H9 (cell line): ENCODE measurements at regions not wholly inside any gene's neighbourhood (a gene's known extent, or its start where the extent isn't known, plus 50 kb on each side); places are given as distances from the start of the nearest gene placed in this dataset.

ENCODE experiments used
- DNase-seq: peaks from one replicate; pipeline ENCODE4 v3.0.0-alpha.2; 2017
- H2AFZ ChIP-seq: one replicate; pipeline ENCODE4 v1.6.1; 2013; ENCODE audit warnings: mild to moderate bottlenecking, low read length, control low read depth, moderate library complexity
- H2AK5ac ChIP-seq: 2 replicates; pipeline ENCODE4 v1.6.1; 2013; ENCODE audit warnings: low read length, control low read depth, mixed read lengths; ENCODE audit not compliant: insufficient read length
- H2BK120ac ChIP-seq: one replicate; pipeline ENCODE4 v1.6.1; 2013; ENCODE audit warnings: low read depth, mild to moderate bottlenecking, low read length, control low read depth, inconsistent platforms; ENCODE audit not compliant: poor library complexity, severe bottlenecking
- H2BK12ac ChIP-seq: 2 replicates; pipeline ENCODE4 v1.6.1; 2013; ENCODE audit warnings: low read length, control low read depth, mixed read lengths, low read depth; ENCODE audit not compliant: insufficient read length
- H2BK15ac ChIP-seq: 2 replicates; pipeline ENCODE4 v1.6.1; 2013; ENCODE audit warnings: low read depth, low read length, control low read depth
- H2BK20ac ChIP-seq: one replicate; pipeline ENCODE4 v1.6.1; 2013; ENCODE audit warnings: low read depth, mild to moderate bottlenecking, low read length, control low read depth, inconsistent platforms; ENCODE audit not compliant: poor library complexity, severe bottlenecking
- H2BK5ac ChIP-seq: 2 replicates; pipeline ENCODE4 v1.6.1; 2013; ENCODE audit warnings: low read length, control low read depth, mixed read lengths; ENCODE audit not compliant: insufficient read length
- H3K14ac ChIP-seq: 2 replicates; pipeline ENCODE4 v1.6.1; 2013; ENCODE audit warnings: low read length, control low read depth; ENCODE audit not compliant: insufficient read depth
- H3K18ac ChIP-seq: 2 replicates; pipeline ENCODE4 v1.6.1; 2013; ENCODE audit warnings: low read depth, mild to moderate bottlenecking, mixed read lengths, low read length, control low read depth; ENCODE audit not compliant: insufficient read length
- H3K23ac ChIP-seq: 2 replicates; pipeline ENCODE4 v1.6.1; 2013; ENCODE audit warnings: low read length, control low read depth, mixed read lengths, low read depth; ENCODE audit not compliant: insufficient read length
- H3K23me2 ChIP-seq: 2 replicates; pipeline ENCODE4 v1.6.1; 2013; ENCODE audit warnings: low read depth, mild to moderate bottlenecking, mixed read lengths, low read length, control low read depth; ENCODE audit not compliant: insufficient read length, poor library complexity, severe bottlenecking
- H3K27ac ChIP-seq: 2 replicates; pipeline ENCODE4 v1.5.1; 2013; ENCODE audit warnings: low read length, control low read depth, mixed read lengths, low read depth; ENCODE audit not compliant: insufficient read length
- H3K27me3 ChIP-seq: 2 replicates; pipeline ENCODE4 v1.6.1; 2013; ENCODE audit warnings: low read length, control low read depth, inconsistent platforms; ENCODE audit not compliant: insufficient read depth
- H3K4ac ChIP-seq: 2 replicates; pipeline ENCODE4 v1.6.1; 2013; ENCODE audit warnings: low read depth, mild to moderate bottlenecking, control low read depth, inconsistent platforms, low read length, moderate library complexity
- H3K4me1 ChIP-seq: 2 replicates; pipeline ENCODE4 v1.6.1; 2013; ENCODE audit warnings: low read length, control low read depth, inconsistent platforms; ENCODE audit not compliant: insufficient read depth
- H3K4me2 ChIP-seq: 2 replicates; pipeline ENCODE4 v1.6.1; 2013; ENCODE audit warnings: low read length, control low read depth, mixed read lengths; ENCODE audit not compliant: insufficient read length, insufficient read depth
- H3K56ac ChIP-seq: 2 replicates; pipeline ENCODE4 v1.6.1; 2013; ENCODE audit warnings: low read depth, mild to moderate bottlenecking, mixed read lengths, low read length, control low read depth; ENCODE audit not compliant: insufficient read length
- H3K79me1 ChIP-seq: 2 replicates; pipeline ENCODE4 v1.6.1; 2013; ENCODE audit warnings: low read depth, mild to moderate bottlenecking, moderate library complexity, low read length, control low read depth, inconsistent platforms; ENCODE audit not compliant: insufficient read depth, poor library complexity, severe bottlenecking
- H3K79me2 ChIP-seq: 2 replicates; pipeline ENCODE4 v1.6.1; 2013; ENCODE audit warnings: low read length, control low read depth, inconsistent platforms; ENCODE audit not compliant: insufficient read depth
- H3K9ac ChIP-seq: 2 replicates; pipeline ENCODE4 v1.6.1; 2013; ENCODE audit warnings: low read length, control low read depth, mixed read lengths; ENCODE audit not compliant: insufficient read length; ENCODE audit errors: extremely low read depth
- H3K9me3 ChIP-seq: one replicate; pipeline ENCODE4 v1.6.1; 2013; ENCODE audit warnings: low read depth, low read length, inconsistent platforms; ENCODE audit not compliant: control insufficient read depth
- H3T11ph ChIP-seq: one replicate; pipeline ENCODE4 v1.6.1; 2013; ENCODE audit warnings: mild to moderate bottlenecking, low read length, control low read depth, inconsistent platforms
- H4K20me1 ChIP-seq: one replicate; pipeline ENCODE4 v1.6.1; 2013; ENCODE audit not compliant: control insufficient read depth, insufficient read length, insufficient read depth
- H4K5ac ChIP-seq: 2 replicates; pipeline ENCODE4 v1.6.1; 2013; ENCODE audit warnings: low read depth, mild to moderate bottlenecking, mixed read lengths, low read length, control low read depth; ENCODE audit not compliant: insufficient read length
- H4K8ac ChIP-seq: replicated peaks from 2 replicates; pipeline ENCODE4 v1.6.1; 2013; ENCODE audit warnings: low read length, control low read depth, mixed read lengths, low read depth; ENCODE audit not compliant: insufficient read length
- H4K91ac ChIP-seq: 2 replicates; pipeline ENCODE4 v1.6.1; 2013; ENCODE audit warnings: low read depth, mild to moderate bottlenecking, moderate library complexity, mixed read lengths, low read length, control low read depth; ENCODE audit not compliant: insufficient read length
- H3K27ac Mint-ChIP-seq, 3 experiments: 2 replicates in 2 of 3; 3 replicates in 1 of 3; pipeline ENCODE4 v1.8.0; 2020 to 2021; ENCODE audit warnings: mixed read lengths in 3 of 3, mild to moderate bottlenecking in 1 of 3, moderate library complexity in 1 of 3
- H3K27me3 Mint-ChIP-seq: 2 replicates; pipeline ENCODE4 v1.8.0; 2021; ENCODE audit warnings: low read depth, mild to moderate bottlenecking, moderate library complexity, mixed read lengths
- H3K36me3 Mint-ChIP-seq, 3 experiments: 2 replicates in 2 of 3; 3 replicates in 1 of 3; pipeline ENCODE4 v1.8.0; 2020 to 2021; ENCODE audit warnings: low read depth in 3 of 3, mixed read lengths in 3 of 3; ENCODE audit not compliant: insufficient read depth in 1 of 3
- H3K4me1 Mint-ChIP-seq, 2 experiments: 2 replicates each; pipeline ENCODE4 v1.8.0; 2020; ENCODE audit warnings: mixed read lengths in 2 of 2
- H3K4me3 Mint-ChIP-seq, 2 experiments: 2 replicates in 1 of 2; 3 replicates in 1 of 2; pipeline ENCODE4 v1.8.0; 2020 to 2021; ENCODE audit warnings: mild to moderate bottlenecking in 2 of 2, mixed read lengths in 2 of 2, moderate library complexity in 1 of 2
- H3K9me3 Mint-ChIP-seq, 2 experiments: 2 replicates in 1 of 2; 3 replicates in 1 of 2; pipeline ENCODE4 v1.8.0; 2020; ENCODE audit warnings: mild to moderate bottlenecking in 2 of 2, mixed read lengths in 2 of 2, moderate library complexity in 1 of 2
- CTCF ChIP-seq: fragments of 200-600 bp; sonication (generic); conservative IDR thresholded peaks from 3 replicates; pipeline ENCODE4 v1.8.0; 2021; ENCODE audit warnings: antibody characterized with exemption, mild to moderate bottlenecking
- WGBS: extraction: QIAGEN DNeasy Blood & Tissue Kit; methylation state at CpG from one replicate; pipeline ENCODE4 v1.1.7; 2013; ENCODE audit warnings: missing lambda C conversion rate, low lambda C conversion rate, mixed read lengths; ENCODE audit not compliant: insufficient read length; ENCODE audit errors: extremely low coverage; 5-methylcytosine and 5-hydroxymethylcytosine counted together

DNA sequence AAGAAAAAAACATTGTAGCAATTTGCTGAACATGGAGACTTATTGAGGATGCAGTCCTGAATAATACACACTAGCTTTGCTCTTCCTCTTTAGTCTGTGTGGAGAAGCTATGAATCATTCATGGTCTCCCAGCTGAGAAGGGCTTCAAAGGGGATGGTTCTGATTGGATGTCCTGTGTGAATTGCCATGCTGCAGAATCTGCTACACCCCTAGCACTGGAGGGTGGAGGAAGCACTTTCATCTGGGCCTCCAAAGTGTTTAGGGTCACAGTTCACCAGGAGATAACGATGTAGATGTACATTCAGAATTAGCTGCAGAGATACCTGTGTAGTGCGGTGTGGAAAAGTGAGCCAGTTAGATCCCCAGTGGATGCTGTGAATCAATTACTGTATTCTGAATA lies 321.1 kb upstream of the EDNRB start:
- H3K18ac ChIP-seq: no peak overlapping the region
- H3K27me3 ChIP-seq: no peaks in the 10 kb centered on the region
- H4K8ac ChIP-seq: no peak overlapping the region
- H4K20me1 ChIP-seq: no peaks in the 10 kb centered on the region
- Mint-ChIP-seq H3K9me3 (no peaks in the 10 kb centered on the region), H3K4me1 (peaks cover 5 to 9% of the 10 kb centered on the region in 2 experiments), H3K27ac (no peak overlapping the region), H3K27me3 (no peaks in the 10 kb centered on the region), H3K36me3 (no peaks in the 10 kb centered on the region), H3K4me3 (no peak overlapping the region)
- no peak overlapping the region for H3K9ac ChIP-seq
- no peak overlapping the region for H3T11ph ChIP-seq
- no peak overlapping the region for H2AFZ ChIP-seq
- no peaks in the 10 kb centered on the region for H3K4me1 ChIP-seq
- H3K4ac ChIP-seq: no peak overlapping the region
- H2BK120ac ChIP-seq: no peak overlapping the region
- H4K5ac ChIP-seq: no peak overlapping the region
- H3K4me2 ChIP-seq: no peak overlapping the region
- no peak overlapping the region for H4K91ac ChIP-seq
- H3K23ac ChIP-seq: no peak overlapping the region
- no peak overlapping the region for H2AK5ac ChIP-seq
- WGBS: no CpG with 5 or more reads among the region's 2 CpGs
- no peak overlapping the region for H3K56ac ChIP-seq
- no peak overlapping the region for H3K27ac ChIP-seq
- no peak overlapping the region for H2BK15ac ChIP-seq
- H2BK12ac ChIP-seq: no peak overlapping the region
- TF ChIP-seq CTCF: no peak
- no peaks in the 10 kb centered on the region for H3K9me3 ChIP-seq
- no peaks in the 10 kb centered on the region for H3K79me1 ChIP-seq
- no peaks in the 10 kb centered on the region for H3K23me2 ChIP-seq
- H3K79me2 ChIP-seq: no peaks in the 10 kb centered on the region
- no peak overlapping the region for H2BK20ac ChIP-seq
- H2BK5ac ChIP-seq: no peak overlapping the region
- DNase-seq: peak; percentile 27
- no peak overlapping the region for H3K14ac ChIP-seq
